Omental fat pad (tissue), 3 donors: ENCODE measurements at regions not wholly inside any gene's neighbourhood (a gene's known extent, or its start where the extent isn't known, plus 50 kb on each side); places are given as distances from the start of the nearest gene placed in this dataset.

ENCODE experiments used
- ATAC-seq: fragments of 150-250 bp; one replicate; pipeline ENCODE4 v1.9.1; 2016; ENCODE audit warnings: mild to moderate bottlenecking, moderate library complexity; ENCODE audit not compliant: low FRiP score
- DNase-seq: peaks from one replicate; pipeline ENCODE4 v3.0.0-alpha.2; 2019; ENCODE audit warnings: low spot score
- TF ChIP-seq, protein P1 (sequence below), 3 donors: fragments of 450-650 bp; IDR thresholded peaks; one replicate each; pipeline ENCODE4 v1.5.1; 2016 to 2017; ENCODE audit warnings: antibody characterized with exemption in 3 of 3, mild to moderate bottlenecking in 3 of 3, moderate library complexity in 2 of 3

DNA sequence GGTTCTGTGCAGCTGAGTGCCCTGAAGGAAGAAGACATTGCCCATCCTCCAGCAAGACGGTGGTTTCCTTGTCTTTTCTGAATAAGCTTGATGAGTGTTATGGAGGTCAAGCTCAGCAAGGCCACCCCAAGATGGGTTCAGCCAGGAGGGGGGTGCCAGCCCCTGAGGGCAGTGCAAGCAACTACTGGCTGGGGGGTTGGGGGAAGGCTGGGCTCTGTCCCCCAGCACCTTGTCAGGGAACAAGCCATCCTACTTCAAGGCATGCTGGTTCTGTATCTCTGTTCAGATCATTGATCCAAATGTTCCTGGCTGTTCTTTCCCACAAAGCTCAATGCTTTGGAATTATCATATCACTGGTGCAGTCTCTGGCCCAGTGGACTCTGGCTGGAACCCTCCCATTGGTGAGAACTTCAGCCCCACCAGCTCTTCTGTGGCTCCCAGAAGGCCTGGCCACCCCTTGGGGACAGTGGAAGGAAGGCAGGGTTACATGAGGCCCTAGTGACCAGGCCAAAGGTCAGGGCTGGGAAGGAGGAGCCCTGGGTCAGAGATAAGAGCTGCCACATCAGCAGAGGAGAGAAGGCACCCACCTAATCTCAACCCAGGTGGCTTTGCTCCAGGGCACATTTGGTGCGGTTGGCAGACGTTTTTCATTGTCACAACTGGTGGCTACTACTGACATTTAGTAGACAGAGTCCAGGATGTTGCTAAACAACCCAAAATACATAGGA lies 280.2 kb downstream of the IRX2 start:
- TF ChIP-seq, protein P1, sequence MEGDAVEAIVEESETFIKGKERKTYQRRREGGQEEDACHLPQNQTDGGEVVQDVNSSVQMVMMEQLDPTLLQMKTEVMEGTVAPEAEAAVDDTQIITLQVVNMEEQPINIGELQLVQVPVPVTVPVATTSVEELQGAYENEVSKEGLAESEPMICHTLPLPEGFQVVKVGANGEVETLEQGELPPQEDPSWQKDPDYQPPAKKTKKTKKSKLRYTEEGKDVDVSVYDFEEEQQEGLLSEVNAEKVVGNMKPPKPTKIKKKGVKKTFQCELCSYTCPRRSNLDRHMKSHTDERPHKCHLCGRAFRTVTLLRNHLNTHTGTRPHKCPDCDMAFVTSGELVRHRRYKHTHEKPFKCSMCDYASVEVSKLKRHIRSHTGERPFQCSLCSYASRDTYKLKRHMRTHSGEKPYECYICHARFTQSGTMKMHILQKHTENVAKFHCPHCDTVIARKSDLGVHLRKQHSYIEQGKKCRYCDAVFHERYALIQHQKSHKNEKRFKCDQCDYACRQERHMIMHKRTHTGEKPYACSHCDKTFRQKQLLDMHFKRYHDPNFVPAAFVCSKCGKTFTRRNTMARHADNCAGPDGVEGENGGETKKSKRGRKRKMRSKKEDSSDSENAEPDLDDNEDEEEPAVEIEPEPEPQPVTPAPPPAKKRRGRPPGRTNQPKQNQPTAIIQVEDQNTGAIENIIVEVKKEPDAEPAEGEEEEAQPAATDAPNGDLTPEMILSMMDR (IDR thresholded peaks at IDR 0.05): no peak
- no peak for ATAC-seq
- DNase-seq: no peak

DNA sequence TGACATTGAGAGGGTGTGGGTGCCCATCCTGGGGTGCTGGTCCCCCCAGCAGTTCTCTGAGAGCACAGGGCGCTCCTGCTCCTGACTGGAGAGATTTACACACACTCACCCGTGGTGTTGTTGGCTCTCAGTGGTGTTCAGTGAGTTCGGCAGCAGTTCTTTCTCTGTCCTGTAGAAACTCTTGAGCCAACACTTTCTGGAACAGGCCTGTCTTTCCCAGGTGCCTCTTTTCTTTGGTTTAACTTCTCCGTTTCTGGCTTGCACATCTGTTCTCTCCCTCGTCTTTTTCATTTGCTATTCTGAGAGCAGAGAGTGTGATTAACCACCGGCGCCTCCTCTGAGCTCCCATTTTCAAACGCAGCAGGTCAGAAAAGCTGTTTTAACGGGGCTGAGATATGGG lies 284.5 kb downstream of the IRX2 start:
- no peak for ATAC-seq
- TF ChIP-seq, protein P1 (IDR thresholded peaks at IDR 0.05): no peak
- DNase-seq: no peak

DNA sequence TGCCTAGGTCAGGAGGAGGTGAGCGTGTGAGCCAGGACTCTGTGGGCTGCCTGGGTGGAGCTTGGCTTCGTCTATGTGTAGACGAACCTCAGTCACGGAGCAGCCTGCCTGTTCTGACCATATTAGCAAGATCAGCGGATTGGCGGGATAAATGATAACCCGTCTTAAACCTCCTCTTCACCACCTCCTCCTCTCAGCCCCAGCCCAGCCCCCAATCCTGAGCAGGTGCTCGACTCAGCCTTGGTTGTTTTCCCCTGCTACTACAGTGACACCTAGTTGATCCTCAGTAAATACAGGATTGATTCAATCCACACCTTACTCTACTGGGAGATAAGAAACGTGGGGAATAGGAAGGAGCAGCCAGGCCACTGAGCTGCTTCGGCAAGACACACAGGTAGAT lies 286.1 kb downstream of the IRX2 start:
- TF ChIP-seq, protein P1 (IDR thresholded peaks at IDR 0.05): no peak
- ATAC-seq: no peak
- no peak for DNase-seq

DNA sequence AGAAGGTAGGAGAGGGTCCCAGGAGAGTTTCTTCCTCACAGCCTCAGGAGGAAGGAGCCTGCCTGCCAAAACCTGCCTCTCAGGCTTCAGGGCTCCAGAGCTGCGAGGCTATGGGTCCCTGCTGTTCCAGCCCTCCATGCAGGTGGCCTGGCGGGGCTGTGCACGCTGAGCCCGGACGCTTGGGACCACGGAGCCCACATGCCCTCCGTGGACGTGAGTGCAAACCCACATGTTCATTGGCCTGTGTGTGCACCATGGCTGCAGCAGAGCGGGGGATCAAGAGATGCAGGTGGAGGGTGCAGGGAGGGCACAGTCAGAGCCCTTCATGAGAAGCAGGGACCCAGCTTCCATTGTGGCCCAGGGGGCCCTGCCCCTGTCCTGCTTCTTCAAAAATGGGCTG lies 287.3 kb downstream of the IRX2 start:
- DNase-seq (no peak), ATAC-seq (no peak)
- TF ChIP-seq, protein P1 (IDR thresholded peaks at IDR 0.05): no peak

DNA sequence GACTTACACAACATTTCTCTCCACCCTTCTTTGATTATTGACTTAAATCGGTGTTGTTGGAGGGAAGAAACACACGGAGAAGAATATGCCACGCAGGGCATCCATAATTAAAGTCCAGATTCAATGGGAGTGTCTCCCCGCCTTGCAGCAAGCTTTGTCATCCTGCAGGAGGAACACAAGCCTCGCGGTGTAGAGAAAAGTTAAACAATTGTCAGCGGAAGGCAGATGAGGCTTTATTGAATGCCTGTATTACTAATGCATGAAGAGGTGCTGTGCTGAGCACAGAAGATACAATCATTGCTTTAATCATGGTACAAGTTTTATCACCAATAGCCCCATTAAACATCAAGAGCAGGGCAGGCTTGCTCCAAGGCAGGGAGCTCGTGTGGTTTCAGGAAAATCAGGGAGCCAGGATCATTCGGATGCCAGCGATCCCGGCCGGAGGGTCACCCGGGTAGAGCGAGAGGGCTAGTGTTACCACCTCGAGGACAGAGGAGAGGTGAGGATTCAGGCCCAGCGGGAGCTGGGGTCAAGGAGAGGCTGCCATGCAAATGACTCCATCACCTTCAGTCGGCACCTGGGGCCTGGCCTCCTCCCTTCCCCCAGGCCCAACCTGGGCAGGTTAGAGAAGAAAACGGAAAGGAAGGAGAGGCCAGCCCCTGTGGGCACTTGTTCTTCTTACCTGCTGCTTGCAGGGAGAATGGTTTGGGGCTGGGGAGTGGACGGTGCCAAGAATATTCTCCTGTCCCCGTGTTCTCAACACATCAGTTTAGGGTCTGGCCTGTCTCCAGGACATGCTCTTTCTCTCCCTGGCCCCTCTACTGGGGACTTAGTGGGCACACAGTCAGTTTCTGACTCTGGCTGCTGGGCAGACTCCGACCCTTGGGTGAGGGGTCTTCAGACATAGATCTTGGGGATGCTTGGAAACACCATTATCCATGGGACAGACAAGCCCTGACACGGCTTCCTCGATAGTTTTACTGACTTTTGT lies 289.5 kb downstream of the IRX2 start:
- DNase-seq (no peak), ATAC-seq (no peak)
- TF ChIP-seq, protein P1 (IDR thresholded peaks at IDR 0.05): no peak

DNA sequence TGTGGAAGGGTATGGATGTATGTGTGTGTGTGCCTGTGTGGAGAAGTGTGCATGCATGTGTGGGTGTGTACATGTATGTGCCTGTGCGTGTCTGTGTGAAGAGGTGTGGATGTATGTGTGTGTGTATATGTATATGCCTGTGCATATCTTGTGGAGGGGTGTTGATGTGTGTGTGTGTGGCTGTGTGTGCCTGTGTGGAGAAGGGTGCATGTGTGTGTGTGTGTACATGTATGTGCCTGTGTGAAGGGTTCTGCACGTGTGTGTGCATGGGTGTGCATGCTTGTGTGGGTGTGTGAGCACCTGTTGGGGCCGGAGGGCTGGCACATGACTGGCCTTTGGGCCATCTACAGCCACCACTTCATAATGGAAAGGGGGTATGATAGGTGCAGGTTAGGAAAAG lies 291.4 kb downstream of the IRX2 start:
- DNase-seq (no peak), ATAC-seq (no peak)
- TF ChIP-seq, protein P1 (IDR thresholded peaks at IDR 0.05): no peak
